ENCODE measurements at regions not wholly inside any gene's neighbourhood (a gene's known extent, or its start where the extent isn't known, plus 50 kb on each side); places are given as distances from the start of the nearest gene placed in this dataset.

- TF ChIP-seq YY1 (IDR thresholded peaks at IDR 0.05; ENCODE audit: insufficient read depth, insufficient read length), result no peak
- TF ChIP-seq SUZ12 (IDR thresholded peaks at IDR 0.05; ENCODE audit: extremely low read depth, insufficient read depth, insufficient read length), result no peak
- no peak for TF ChIP-seq ZNF274 (IDR thresholded peaks at IDR 0.05; ENCODE audit: low read depth, low read length)
Measured at GRCh38 chr12:25323581-25323982, 72.9 kb upstream of the KRAS start.

All from NT2/D1 (cell line).